ACHN (cell line): ENCODE measurements at regions not wholly inside any gene's neighbourhood (a gene's known extent, or its start where the extent isn't known, plus 50 kb on each side); places are given as distances from the start of the nearest gene placed in this dataset.
"Not testable (repeated sequence)": the region's sequence is repeated elsewhere in the genome, so short reads cannot be mapped to it uniquely, and the experiment has no call there.

ENCODE experiments used
- DNase-seq: peaks from one replicate; pipeline ENCODE4 v3.0.0-alpha.2; 2015
- in situ Hi-C: cut with HindIII; loops from 2 replicates; pipeline ENCODE4 v1.10.0; 2017; ENCODE audit warnings: low sequenced_read_pairs, low pct_ligation_motif_present, low pct_unique_long_range_greater_than_20kb

GRCh38 chr18:14933049-14933851 lies 185.3 kb downstream of the ANKRD30B start:
- in situ Hi-C loops: no loop called here
- no peak for DNase-seq

DNA sequence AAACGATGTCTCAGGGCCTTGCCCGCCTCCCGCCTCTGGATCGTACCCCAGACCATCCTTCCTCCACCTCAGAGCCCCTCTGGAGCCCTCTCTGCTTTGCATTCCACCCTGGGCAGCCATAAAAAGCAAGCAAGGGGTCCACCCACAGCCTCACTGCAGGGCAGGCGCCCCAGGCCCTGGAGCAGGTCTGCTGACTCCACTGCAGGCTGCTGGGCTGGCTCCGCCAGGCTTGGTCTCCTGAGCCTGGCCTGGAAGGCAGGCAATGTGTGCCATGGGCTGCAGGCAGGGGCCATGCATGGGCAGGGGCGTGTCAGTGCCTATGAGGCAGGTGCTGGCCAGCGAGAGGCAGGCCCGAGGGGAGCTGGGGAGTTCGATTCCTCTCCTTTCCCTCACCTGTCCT lies 186.0 kb downstream of the ANKRD30B start:
- in situ Hi-C loops: no loop called here

GRCh38 chr18:14935210-14935609 lies 187.2 kb downstream of the ANKRD30B start:
- DNase-seq: no peak

More for the DNA sequence above, 186.0 kb downstream of the ANKRD30B start:
- DNase-seq: no peak

GRCh38 chr18:14936313-14936712 lies 188.3 kb downstream of the ANKRD30B start:
- in situ Hi-C loops: no loop called here
- no peak for DNase-seq

More at GRCh38 chr18:14935210-14935609, 187.2 kb downstream of the ANKRD30B start:
- in situ Hi-C loops: no loop called here

DNA sequence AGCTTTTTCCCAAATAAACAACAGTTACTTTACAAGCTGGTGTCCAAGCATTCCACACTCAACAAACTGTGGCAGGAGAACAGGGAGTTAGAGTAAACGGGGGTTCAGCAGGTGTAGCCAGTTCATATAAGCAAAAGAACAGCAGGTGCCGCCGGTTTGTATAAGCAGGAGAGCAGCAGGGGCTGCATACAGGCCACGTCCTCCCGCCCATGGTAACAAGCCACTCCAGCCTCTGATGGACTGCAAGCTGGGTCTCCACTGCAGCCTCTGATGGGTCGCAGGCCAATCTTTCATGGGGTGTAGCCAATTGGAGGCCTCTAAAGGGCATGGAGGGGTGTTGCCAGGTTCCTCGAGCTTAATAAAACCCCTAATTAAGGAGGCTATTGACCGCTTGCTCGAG lies 189.3 kb downstream of the ANKRD30B start:
- in situ Hi-C loops: no loop called here

GRCh38 chr18:14939141-14939540 lies 191.2 kb downstream of the ANKRD30B start:
- in situ Hi-C loops: no loop called here
- DNase-seq: no peak

More for the DNA sequence above, 189.3 kb downstream of the ANKRD30B start:
- DNase-seq: no peak

GRCh38 chr18:14940106-14940505 lies 192.1 kb downstream of the ANKRD30B start:
- DNase-seq, in situ Hi-C loops: not testable (repeated sequence)

DNA sequence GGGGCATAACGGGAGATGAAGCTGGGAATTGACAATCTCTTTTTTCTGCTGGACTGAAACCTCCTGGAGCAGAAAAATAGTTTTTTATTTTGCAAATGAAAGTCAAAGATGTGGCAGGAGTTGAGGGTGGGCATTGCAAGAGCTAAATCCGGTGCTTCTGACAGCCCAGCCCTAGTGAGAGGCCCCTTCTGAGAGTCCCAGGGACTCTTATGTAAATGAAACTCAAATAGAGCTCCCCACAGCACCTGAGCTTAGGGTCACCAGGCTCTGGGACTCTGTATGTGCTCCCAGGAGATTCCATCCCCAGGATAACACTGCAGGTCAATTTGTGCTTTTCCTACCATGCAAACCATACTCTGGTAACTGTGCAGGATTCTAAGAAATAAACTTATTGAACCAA lies 192.8 kb downstream of the ANKRD30B start:
- DNase-seq: no peak
- in situ Hi-C loops: no loop called here

- no peak for DNase-seq
- in situ Hi-C loops: no loop called here
Measured at GRCh38 chr18:14941256-14941655, 193.3 kb downstream of the ANKRD30B start.

DNA sequence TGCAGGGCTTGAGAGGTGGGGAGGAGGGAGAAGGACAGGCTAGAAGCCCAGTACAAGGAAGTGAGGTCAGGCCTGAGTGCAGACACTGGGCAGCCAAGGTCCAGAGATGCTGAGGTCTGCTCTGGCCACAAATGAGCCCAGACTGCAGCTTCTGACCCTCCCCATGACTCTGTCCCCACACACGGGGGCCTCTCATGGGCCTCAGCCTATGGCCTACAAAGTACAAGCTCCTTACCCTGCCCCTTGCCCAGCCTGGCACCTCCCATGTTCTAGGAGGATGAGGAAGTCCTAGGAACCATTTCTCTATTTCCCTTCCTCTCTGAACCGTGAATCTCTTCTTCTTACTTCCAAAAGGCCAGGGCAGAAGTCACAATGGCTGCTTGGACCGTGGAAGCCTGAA lies 193.8 kb downstream of the ANKRD30B start:
- no peak for DNase-seq
- in situ Hi-C loops: no loop called here

- no peak for DNase-seq
- in situ Hi-C loops: no loop called here
Measured at GRCh38 chr18:14942275-14942674, 194.3 kb downstream of the ANKRD30B start.

- in situ Hi-C loops: no loop called here
- no peak for DNase-seq
Measured at GRCh38 chr18:14943486-14943885, 195.5 kb downstream of the ANKRD30B start.

DNA sequence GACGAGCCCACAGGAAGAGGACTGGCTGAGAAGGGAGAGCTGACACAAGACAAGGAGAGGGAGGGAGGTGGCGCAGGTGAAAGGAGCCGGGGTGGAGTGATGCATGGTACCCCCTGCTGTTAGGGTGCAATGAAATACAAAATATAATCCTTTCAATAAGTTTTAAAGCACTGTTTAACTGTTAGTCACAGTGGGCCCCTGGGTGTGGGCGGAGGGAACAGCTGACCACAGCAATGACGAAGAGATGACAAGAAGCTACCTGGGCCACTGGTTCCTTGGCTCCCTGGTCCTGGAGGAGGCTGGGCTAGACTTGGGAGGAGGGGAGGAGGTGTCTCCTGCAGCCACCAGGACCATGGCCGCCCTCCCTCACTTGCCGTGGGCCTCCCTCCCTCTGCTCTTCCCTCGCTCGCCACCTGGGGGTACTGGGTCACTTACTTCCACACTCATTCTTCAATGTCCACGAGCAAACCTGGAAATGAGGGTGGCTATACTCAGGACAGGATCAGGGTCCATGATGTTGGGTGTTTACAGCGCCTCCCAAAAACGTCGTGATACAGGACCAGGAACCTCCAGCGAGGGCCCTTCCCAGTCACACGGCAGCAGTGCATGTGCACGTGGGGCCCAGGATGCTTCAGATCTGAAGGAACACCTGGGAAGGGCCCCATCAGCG lies 196.1 kb downstream of the ANKRD30B start:
- no peak for DNase-seq
- in situ Hi-C loops: no loop called here

DNA sequence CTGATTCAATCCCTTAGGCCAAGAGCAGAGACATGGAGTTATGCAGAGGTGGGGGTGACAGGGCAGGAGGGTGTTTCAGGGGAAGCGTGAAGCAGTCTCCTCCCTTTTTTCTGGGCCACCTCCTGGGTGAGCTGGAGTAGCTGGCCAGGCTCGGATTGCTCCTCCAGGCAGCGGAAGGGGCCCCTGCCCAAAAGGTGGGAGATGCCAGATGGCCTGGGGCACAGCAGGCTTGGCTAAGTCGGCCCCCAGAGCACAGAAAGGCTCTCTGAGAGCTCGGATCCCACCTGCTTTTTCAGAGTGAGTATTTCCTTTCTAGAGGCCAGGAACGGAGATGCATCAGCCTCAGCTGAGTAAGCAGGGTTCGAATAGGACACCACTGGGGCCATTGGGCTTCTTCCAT lies 196.9 kb downstream of the ANKRD30B start:
- in situ Hi-C loops: no loop called here
- DNase-seq: no peak

DNA sequence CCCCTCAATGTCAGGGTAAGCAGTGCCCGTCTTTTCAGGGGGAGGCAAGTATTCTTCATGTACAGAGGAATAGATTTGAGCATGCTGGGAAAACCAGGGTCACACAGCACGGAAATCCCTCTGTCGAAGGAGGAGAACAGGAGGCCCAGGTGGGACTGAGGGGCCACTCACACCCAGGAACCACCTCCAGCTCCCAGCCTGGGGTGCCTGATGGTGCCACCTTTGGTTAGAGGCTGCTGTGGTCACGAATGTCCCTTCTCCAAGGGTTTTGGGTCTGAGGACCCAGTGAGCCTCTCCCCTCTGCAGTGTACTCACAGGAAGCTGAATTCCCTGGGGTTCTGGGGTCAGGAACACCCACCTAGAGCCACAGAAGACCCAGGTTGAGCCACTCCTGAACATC lies 197.3 kb downstream of the ANKRD30B start:
- DNase-seq: no peak
- in situ Hi-C loops: no loop called here

GRCh38 chr18:14945984-14946383 lies 198.0 kb downstream of the ANKRD30B start:
- no peak for DNase-seq
- in situ Hi-C loops: no loop called here

GRCh38 chr18:14946741-14947470 lies 198.9 kb downstream of the ANKRD30B start:
- DNase-seq, in situ Hi-C loops: not testable (repeated sequence)

DNA sequence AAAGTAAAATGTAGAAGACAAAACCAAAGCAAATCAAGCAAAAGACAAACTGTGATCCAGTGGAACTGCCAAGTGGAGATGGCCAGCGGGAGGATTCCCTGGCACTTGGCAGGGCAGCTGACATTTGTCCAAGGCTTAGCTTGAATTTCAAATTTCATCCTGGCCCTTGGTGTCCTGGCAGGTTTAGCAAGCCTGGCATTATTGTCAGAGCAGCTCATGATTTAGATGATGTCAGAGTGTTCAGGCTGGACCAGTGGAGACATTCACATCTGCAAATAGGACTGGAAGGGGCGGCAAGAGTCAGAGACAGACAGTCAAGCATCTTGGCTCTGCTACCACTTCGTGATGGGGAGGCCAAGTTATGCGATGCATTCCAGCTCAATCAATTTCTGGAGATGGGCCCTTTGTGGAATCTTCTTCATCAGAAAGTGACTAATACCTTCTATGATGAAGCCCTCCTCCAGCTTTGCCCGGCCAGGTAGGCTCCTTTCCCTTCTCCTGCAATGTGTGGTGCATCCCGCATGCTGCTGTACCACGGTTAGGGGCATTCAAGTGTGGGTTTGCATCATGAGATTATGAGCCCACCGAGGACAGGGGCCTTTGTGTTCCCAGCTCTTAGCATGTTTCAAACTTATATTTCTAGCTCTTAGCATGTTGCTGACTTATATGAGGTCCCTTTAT lies 199.7 kb downstream of the ANKRD30B start:
- DNase-seq: no peak
- in situ Hi-C loops: no loop called here

DNA sequence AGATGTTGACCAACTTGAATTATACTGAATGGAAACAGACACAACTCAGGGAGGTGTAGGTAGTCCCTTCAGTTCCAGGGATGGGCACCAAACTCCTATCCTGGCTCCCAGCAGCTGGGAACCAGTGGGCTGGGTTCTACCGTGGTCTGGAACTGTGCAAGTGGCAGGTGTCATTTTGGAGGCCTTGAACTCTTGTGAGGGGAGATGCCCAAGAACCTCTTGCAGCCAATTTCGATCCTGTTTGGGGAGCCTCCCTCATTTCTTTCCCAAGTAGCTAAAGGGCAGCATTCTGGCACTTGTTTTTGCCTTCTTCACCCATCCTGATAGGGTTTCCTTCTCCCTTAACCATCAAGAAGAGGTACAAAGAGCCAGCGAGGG lies 200.2 kb downstream of the ANKRD30B start:
- DNase-seq: no peak
- in situ Hi-C loops: no loop called here
